GM12872 (cell line): ENCODE measurements at regions not wholly inside any gene's neighbourhood (a gene's known extent, or its start where the extent isn't known, plus 50 kb on each side); places are given as distances from the start of the nearest gene placed in this dataset.

Source experiments
- TF ChIP-seq, protein P1 (sequence below): IDR thresholded peaks from 3 replicates; pipeline ENCODE4 v1.5.1; 2011; ENCODE audit warnings: low read depth, mild to moderate bottlenecking, low read length, moderate library complexity; ENCODE audit not compliant: insufficient read depth

DNA sequence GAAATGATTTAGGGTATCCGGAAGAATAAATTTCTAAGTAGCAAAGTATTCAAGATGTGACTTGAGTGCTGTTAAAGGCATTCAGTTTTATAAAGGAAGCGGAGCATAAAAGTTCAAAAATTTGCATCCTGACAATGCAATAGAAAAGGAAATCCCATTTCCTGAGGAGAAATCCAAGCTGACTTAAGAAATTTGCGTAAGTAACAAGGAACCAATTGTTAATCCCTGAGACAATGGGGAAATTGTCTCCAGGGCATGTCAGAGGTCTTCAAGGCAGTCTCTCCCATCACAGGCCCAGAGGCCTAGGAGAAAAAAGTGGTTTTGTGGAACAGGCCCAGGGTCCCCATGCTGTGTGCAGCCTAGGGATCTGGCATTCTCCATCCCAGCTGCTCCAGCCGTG is 416.0 kb downstream of the PRDM2 start:
- TF ChIP-seq, protein P1, sequence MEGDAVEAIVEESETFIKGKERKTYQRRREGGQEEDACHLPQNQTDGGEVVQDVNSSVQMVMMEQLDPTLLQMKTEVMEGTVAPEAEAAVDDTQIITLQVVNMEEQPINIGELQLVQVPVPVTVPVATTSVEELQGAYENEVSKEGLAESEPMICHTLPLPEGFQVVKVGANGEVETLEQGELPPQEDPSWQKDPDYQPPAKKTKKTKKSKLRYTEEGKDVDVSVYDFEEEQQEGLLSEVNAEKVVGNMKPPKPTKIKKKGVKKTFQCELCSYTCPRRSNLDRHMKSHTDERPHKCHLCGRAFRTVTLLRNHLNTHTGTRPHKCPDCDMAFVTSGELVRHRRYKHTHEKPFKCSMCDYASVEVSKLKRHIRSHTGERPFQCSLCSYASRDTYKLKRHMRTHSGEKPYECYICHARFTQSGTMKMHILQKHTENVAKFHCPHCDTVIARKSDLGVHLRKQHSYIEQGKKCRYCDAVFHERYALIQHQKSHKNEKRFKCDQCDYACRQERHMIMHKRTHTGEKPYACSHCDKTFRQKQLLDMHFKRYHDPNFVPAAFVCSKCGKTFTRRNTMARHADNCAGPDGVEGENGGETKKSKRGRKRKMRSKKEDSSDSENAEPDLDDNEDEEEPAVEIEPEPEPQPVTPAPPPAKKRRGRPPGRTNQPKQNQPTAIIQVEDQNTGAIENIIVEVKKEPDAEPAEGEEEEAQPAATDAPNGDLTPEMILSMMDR = no peak

DNA sequence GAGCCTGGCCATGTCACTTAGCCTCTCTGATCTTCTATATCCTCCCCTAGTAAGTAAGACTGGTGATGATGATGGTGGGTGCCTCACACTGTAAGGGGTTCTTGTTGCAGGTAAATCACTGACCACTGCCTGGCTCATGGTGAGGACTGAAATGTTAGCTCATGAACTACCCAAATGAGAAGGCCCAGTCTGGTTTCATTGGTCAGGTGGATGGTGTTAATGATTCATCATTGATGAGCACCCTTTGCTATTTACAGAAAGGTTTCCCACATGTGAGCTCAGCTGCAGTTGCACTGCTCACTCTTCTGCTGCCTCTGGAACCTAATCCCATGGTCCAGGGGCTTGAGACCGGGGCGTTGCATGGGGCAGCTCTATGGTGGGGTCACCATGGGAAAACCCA is 417.7 kb downstream of the PRDM2 start:
- TF ChIP-seq, protein P1 = no peak

DNA sequence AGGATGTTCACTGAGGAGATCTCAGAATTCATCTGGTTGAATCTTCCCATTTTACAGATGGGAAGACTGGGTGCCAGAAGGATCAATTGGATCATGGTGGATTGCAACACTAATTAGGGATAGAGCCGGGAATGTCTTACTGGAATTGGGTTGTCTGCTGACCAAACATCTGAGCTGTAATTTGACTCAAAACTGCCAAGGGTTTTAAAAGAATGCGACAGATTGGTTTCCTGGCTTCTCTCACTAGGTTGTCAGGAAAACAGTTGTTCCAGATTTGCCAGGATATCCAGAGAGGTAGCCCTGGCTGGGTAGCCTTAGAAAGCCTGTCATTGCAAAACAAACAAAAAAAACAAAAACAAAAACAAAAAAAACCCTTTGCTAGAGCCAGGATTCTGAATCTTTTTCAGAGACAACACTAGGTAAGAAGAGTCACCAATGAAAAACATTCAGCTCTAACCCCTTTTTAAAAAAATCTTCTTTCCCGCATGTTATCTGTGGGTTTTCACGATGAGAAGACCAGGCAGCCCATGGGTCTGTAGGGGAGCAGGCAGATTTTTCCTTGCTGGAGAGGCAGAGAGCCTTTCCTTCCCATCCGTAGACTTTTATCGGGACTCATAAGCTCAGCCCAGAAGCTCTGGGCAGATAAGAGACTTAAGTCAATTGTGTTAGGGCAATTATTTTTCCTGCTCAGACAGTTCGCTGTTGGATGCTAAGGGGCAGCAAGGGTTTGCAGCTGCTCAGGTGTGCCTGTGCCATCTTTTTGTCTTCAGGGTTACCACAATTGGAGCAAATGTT is 418.9 kb downstream of the PRDM2 start:
- TF ChIP-seq, protein P1 = no peak

DNA sequence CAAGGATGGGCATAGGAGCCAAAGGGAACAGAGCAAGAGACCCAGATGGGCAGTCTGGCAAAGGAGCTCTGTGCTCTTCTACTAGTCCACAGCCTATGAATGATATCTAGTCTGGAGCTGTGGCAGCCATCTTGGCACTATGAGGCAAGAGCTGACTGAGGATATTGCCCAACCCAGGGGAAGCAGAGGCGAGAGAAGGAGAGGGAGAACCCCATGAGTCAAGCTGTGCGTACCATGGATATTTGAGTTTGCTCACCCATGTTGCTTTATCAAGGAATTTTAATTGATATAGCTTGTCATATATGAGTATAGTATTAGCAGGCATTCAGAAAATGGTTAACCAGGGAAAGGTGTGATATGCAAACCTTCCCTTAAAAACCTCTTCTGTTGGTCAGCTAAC is 420.9 kb downstream of the PRDM2 start:
- TF ChIP-seq, protein P1 = no peak

DNA sequence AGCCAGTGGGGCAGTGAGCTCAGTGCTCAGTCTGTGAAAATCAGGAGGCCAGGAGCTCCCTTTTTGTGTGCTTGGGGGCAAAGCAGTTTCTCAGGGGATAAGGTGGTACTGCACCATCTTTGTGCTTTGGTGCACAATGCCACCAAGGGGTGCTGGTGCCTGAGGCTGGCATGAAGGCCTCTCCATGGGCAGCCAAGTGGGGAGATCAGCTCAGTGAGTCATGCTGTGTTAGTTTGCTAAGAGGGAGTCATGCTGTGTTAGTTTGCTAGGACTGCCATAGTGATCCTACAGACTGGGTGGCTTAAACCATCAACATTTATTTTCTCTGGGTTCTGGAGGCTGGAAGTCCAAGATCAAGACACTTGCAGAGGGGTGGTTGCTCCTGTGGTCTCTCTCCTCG is 428.1 kb downstream of the PRDM2 start:
- TF ChIP-seq, protein P1 = no peak

DNA sequence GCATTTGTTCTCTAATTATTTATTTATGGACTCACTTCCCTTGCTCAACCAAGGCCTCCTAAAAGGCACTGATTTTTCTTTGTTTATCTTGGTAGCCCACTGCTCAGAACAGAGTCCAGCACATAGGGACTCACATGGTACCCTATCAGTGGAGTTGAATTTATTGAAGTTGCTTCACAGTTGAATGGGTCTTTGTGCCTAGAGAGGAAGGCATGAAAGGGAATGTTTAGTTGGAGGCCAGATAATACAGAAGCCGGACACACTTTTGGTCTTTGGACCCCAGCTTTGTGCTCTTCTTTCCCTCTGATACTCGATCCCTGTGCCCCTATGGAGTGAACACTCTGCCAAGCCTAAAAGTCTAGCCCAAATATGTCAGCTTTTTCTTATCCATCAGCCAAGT is 429.0 kb downstream of the PRDM2 start:
- TF ChIP-seq, protein P1 = no peak

DNA sequence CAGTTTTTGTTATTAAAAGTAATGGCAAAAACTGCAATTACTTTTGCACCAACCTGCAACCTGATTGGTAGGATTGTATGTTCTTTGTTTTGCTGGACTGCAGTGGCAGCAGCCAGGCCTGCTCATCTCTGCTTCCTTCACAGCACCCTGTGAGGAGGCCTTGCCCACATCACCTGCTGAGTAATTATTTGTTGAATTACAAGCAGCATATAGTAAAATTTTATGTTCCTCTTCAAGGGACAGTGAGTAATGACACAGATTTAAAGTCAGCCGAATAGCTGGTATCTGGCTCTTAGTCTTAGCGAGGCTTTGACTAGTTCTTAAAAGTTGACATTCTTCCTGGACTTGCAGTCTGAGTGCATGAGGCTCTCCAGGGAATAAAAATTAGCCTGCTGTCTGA is 435.1 kb downstream of the PRDM2 start:
- TF ChIP-seq, protein P1 = no peak
